OCI-LY3 (cell line): ENCODE measurements at regions not wholly inside any gene's neighbourhood (a gene's known extent, or its start where the extent isn't known, plus 50 kb on each side); places are given as distances from the start of the nearest gene placed in this dataset.

ENCODE experiments used
- CTCF ChIP-seq: fragments of 200-600, 300-600 bp; sonication (generic); IDR thresholded peaks from 2 replicates; pipeline ENCODE4 v1.5.1; 2014; ENCODE audit warnings: antibody characterized with exemption, low read length, low read depth
- EZH2phosphoT487 ChIP-seq: fragments of 200-600 bp; shearing (Covaris generic); IDR thresholded peaks from 2 replicates; pipeline ENCODE4 v1.6.1; 2018; ENCODE audit warnings: antibody characterized with exemption, mixed run types, low read depth

DNA sequence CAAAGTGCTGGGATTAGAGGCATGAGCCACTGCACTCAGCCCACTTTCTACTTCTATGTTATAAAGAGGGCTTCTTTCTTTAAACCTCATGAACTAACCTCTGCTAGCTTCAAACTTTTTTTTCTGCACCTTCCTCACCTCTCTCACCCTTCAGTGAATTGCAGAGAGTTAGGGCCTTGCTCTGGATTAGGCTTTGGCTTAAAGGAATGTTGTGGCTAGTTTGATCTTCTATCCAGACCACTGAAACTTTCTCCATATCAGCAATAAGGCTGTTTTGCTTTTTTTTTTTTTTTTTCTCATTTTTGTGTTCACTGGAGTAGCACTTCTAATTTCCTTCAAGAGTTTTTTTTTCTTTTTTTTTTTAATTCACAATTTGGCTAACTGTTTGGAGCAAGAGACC, 216.4 kb upstream of the MAP3K1 start:
- TF ChIP-seq CTCF (no peak), EZH2phosphoT487 (no peak)
